H1 (cell line): ENCODE measurements at regions not wholly inside any gene's neighbourhood (a gene's known extent, or its start where the extent isn't known, plus 50 kb on each side); places are given as distances from the start of the nearest gene placed in this dataset.
"Not testable (repeated sequence)": the region's sequence is repeated elsewhere in the genome, so short reads cannot be mapped to it uniquely, and the experiment has no call there.

Source experiments
- CTCF ChIA-PET: fragments of 300-600 bp; sonication (Branson Sonifier 250); formaldehyde crosslinking; loops from one replicate; lab custom pipeline; 2021; ENCODE audit not compliant: partially characterized antibody; lab: Charles Lee
- POLR2A ChIA-PET: fragments of 300-600 bp; sonication (Branson Sonifier 250); formaldehyde crosslinking; loops from one replicate; lab custom pipeline; 2021; ENCODE audit warnings: inconsistent platforms; ENCODE audit not compliant: partially characterized antibody; lab: Charles Lee
- DNase-seq, 2 experiments: peaks; one replicate each; pipeline versions ENCODE4 v3.0.0 to v3.0.0-alpha.2; 2010 to 2022; ENCODE audit warnings: low spot score in 2 of 2, low read depth in 1 of 2, mixed read lengths in 1 of 2
- FAIRE-seq: peaks from 2 replicates; lab custom pipeline; 2011; peaks lifted over from hg19 to GRCh38; lab: Jason Lieb, UNC
- H2AFZ ChIP-seq: 2 replicates; pipeline ENCODE4 v1.8.1; 2012; ENCODE audit warnings: low read length, inconsistent platforms
- H2AK5ac ChIP-seq: 2 replicates; pipeline ENCODE4 v1.6.1; 2013; ENCODE audit warnings: low read depth, low read length
- H2BK120ac ChIP-seq: replicated peaks from 2 replicates; pipeline ENCODE3; 2013; ENCODE audit warnings: low read depth, low read length, inconsistent platforms
- H2BK12ac ChIP-seq: 2 replicates; pipeline ENCODE4 v1.6.1; 2013; ENCODE audit warnings: low read depth, low read length
- H2BK15ac ChIP-seq: 2 replicates; pipeline ENCODE4 v1.6.1; 2013; ENCODE audit warnings: low read length
- H2BK20ac ChIP-seq: 2 replicates; pipeline ENCODE4 v1.6.1; 2013; ENCODE audit warnings: low read length
- H2BK5ac ChIP-seq: 2 replicates; pipeline ENCODE4 v1.6.1; 2013; ENCODE audit warnings: low read depth, low read length
- H3K14ac ChIP-seq: 2 replicates; pipeline ENCODE4 v1.6.1; 2013; ENCODE audit warnings: inconsistent platforms; ENCODE audit not compliant: insufficient read length
- H3K18ac ChIP-seq: 2 replicates; pipeline ENCODE4 v1.6.1; 2013; ENCODE audit warnings: low read length; ENCODE audit errors: extremely low read depth
- H3K23ac ChIP-seq: 2 replicates; pipeline ENCODE4 v1.6.1; 2013; ENCODE audit warnings: inconsistent platforms; ENCODE audit not compliant: insufficient read length
- H3K23me2 ChIP-seq: 2 replicates; pipeline ENCODE4 v1.6.1; 2013; ENCODE audit warnings: low read depth, low read length
- H3K27ac ChIP-seq: 2 replicates; pipeline ENCODE4 v1.6.1; 2011; ENCODE audit warnings: low read depth, low read length, inconsistent platforms
- H3K27me3 ChIP-seq, 4 experiments: replicated peaks in 1 of 4; 1 replicate in 1 of 4; 2 replicates in 3 of 4; pipeline versions ENCODE4 v1.6.1 to v1.8.1; 2011 to 2013; ENCODE audit warnings: low read length in 3 of 4, mild to moderate bottlenecking in 3 of 4, inconsistent platforms in 2 of 4, mixed read lengths in 2 of 4, moderate library complexity in 1 of 4; ENCODE audit not compliant: control insufficient read depth in 3 of 4, insufficient read depth in 3 of 4; ENCODE audit errors: extremely low read depth in 1 of 4
- H3K36me3 ChIP-seq, 4 experiments: 2 replicates each; pipeline versions ENCODE4 v1.6.1 to v1.8.1; 2011 to 2013; ENCODE audit warnings: mild to moderate bottlenecking in 4 of 4, low read length in 3 of 4, moderate library complexity in 2 of 4, control low read depth in 1 of 4, inconsistent platforms in 1 of 4; ENCODE audit not compliant: insufficient read depth in 4 of 4, control insufficient read depth in 2 of 4
- H3K4ac ChIP-seq: replicated peaks from 2 replicates; pipeline ENCODE3; 2013; ENCODE audit warnings: low read length, low read depth, mixed read lengths, inconsistent platforms; ENCODE audit not compliant: insufficient read length
- H3K4me1 ChIP-seq, 4 experiments: replicated peaks in 1 of 4; 1 replicate in 1 of 4; 2 replicates in 3 of 4; pipeline versions ENCODE4 v1.6.1 to v1.8.1; 2011 to 2013; ENCODE audit warnings: low read length in 3 of 4, inconsistent platforms in 2 of 4, mixed read lengths in 1 of 4; ENCODE audit not compliant: insufficient read depth in 4 of 4, control insufficient read depth in 3 of 4
- H3K4me2 ChIP-seq, 2 experiments: 2 replicates each; pipeline versions ENCODE4 v1.6.1 to v1.8.1; 2011 to 2013; ENCODE audit warnings: low read depth in 2 of 2, low read length in 2 of 2, control low read depth in 1 of 2, inconsistent platforms in 1 of 2, mild to moderate bottlenecking in 1 of 2; ENCODE audit not compliant: insufficient read depth in 1 of 2
- H3K4me3 ChIP-seq, 4 experiments: fragments of 200-600, 300-600 bp in 1 of 4; sonication (generic), shearing (Covaris generic), sonication (Bioruptor Twin) in 1 of 4; 2 replicates each; pipeline versions ENCODE4 v1.5.1 to v1.8.1; 2011 to 2016; ENCODE audit warnings: low read length in 4 of 4, low read depth in 3 of 4, control low read depth in 2 of 4, inconsistent platforms in 2 of 4, mild to moderate bottlenecking in 2 of 4, mixed read lengths in 1 of 4, moderate library complexity in 1 of 4; ENCODE audit not compliant: insufficient read depth in 2 of 4; ENCODE audit errors: extremely low read depth in 1 of 4
- H3K56ac ChIP-seq: replicated peaks from 2 replicates; pipeline ENCODE3; 2013; ENCODE audit warnings: low read depth, mild to moderate bottlenecking, mixed read lengths, low read length, inconsistent platforms; ENCODE audit not compliant: insufficient read length
- H3K79me1 ChIP-seq: 2 replicates; pipeline ENCODE4 v1.6.1; 2013; ENCODE audit warnings: low read depth, low read length, control low read depth
- H3K79me2 ChIP-seq, 2 experiments: 2 replicates each; pipeline versions ENCODE4 v1.6.1 to v1.8.1; 2012 to 2013; ENCODE audit warnings: low read length in 2 of 2, mild to moderate bottlenecking in 2 of 2, inconsistent platforms in 1 of 2; ENCODE audit not compliant: insufficient read depth in 2 of 2, control insufficient read depth in 1 of 2
- H3K9ac ChIP-seq, 4 experiments: replicated peaks in 1 of 4; 1 replicate in 1 of 4; 2 replicates in 3 of 4; pipeline versions ENCODE4 v1.6.1 to v1.8.1; 2011 to 2013; ENCODE audit warnings: low read depth in 3 of 4, low read length in 3 of 4, control low read depth in 2 of 4, mild to moderate bottlenecking in 2 of 4, moderate library complexity in 2 of 4, inconsistent platforms in 1 of 4; ENCODE audit errors: extremely low read depth in 1 of 4
- H3K9me3 ChIP-seq, 2 experiments: 2 replicates each; pipeline versions ENCODE4 v1.6.1 to v1.8.1; 2012 to 2013; ENCODE audit warnings: mild to moderate bottlenecking in 2 of 2, moderate library complexity in 2 of 2, control low read depth in 1 of 2, inconsistent platforms in 1 of 2, low read depth in 1 of 2, low read length in 1 of 2, mixed read lengths in 1 of 2; ENCODE audit not compliant: insufficient read depth in 2 of 2
- H4K20me1 ChIP-seq, 2 experiments: replicated peaks in 1 of 2; 2 replicates each; pipeline versions ENCODE3 to v1.8.1; 2011 to 2013; ENCODE audit warnings: inconsistent platforms in 2 of 2, low read length in 2 of 2, mild to moderate bottlenecking in 1 of 2; ENCODE audit not compliant: insufficient read depth in 2 of 2, control insufficient read depth in 1 of 2
- H4K5ac ChIP-seq: 2 replicates; pipeline ENCODE4 v1.6.1; 2013; ENCODE audit warnings: low read length, low read depth, mixed read lengths, inconsistent platforms; ENCODE audit not compliant: insufficient read length
- H4K8ac ChIP-seq: 2 replicates; pipeline ENCODE4 v1.8.0; 2013; ENCODE audit warnings: mild to moderate bottlenecking, moderate library complexity, low read length, inconsistent platforms; ENCODE audit not compliant: insufficient read depth; ENCODE audit errors: extremely low read depth
- H4K91ac ChIP-seq: replicated peaks from 2 replicates; pipeline ENCODE3; 2013; ENCODE audit warnings: low read length, mixed read lengths, inconsistent platforms; ENCODE audit not compliant: insufficient read length
- CHD2 ChIP-seq: IDR thresholded peaks from 2 replicates; pipeline ENCODE4 v1.6.1; 2012; ENCODE audit warnings: low read length, improper control_type of control experiment
- POLR2AphosphoS5 ChIP-seq: IDR thresholded peaks from 2 replicates; pipeline ENCODE4 v1.6.1; 2011; ENCODE audit warnings: low read depth, low read length
- WGBS, 2 experiments: shearing (Covaris generic) in 1 of 2; methylation state at CpG; one replicate each; pipeline versions ENCODE4 v1.1.6 to v1.1.7; 2013 to 2015; ENCODE audit warnings: low lambda C conversion rate in 2 of 2, mixed read lengths in 2 of 2, inconsistent platforms in 1 of 2, low coverage in 1 of 2, missing lambda C conversion rate in 1 of 2; ENCODE audit not compliant: insufficient replicate concordance in 2 of 2, insufficient coverage in 1 of 2, insufficient read length in 1 of 2; ENCODE audit errors: extremely low coverage in 1 of 2, missing lambda C conversion rate in 1 of 2; 5-methylcytosine and 5-hydroxymethylcytosine counted together

- no peak overlapping the region for H3K18ac ChIP-seq
- no peak for FAIRE-seq
These were observed 289.3 kb upstream of the PABPC4L start for GRCh38 chr4:134490863-134491262.

GRCh38 chr4:134483514-134483913 lies 281.9 kb upstream of the PABPC4L start:
- H3K36me3 ChIP-seq, H4K5ac ChIP-seq, FAIRE-seq, H3K23me2 ChIP-seq, H3K14ac ChIP-seq, H4K91ac ChIP-seq, H3K27me3 ChIP-seq, H4K8ac ChIP-seq, H3K4me1 ChIP-seq, POLR2A ChIA-PET, H3K27ac ChIP-seq, H2BK120ac ChIP-seq, H3K23ac ChIP-seq, H3K9ac ChIP-seq, H3K79me1 ChIP-seq, DNase-seq, H2AFZ ChIP-seq, H3K56ac ChIP-seq, H3K79me2 ChIP-seq, H3K18ac ChIP-seq, H3K4me3 ChIP-seq, H3K4me2 ChIP-seq, CTCF ChIA-PET, H2BK5ac ChIP-seq, H4K20me1 ChIP-seq, H3K9me3 ChIP-seq, H2BK20ac ChIP-seq, H3K4ac ChIP-seq, H2BK15ac ChIP-seq, H2BK12ac ChIP-seq, H2AK5ac ChIP-seq: not testable (repeated sequence)
- 92% methylated on average over 3 of the region's 3 CpGs; no CpG with 5 or more reads in 1 of the 2 experiments for WGBS, 2 experiments

More at GRCh38 chr4:134490863-134491262, 289.3 kb upstream of the PABPC4L start:
- Histone ChIP-seq H2BK5ac (no peak overlapping the region), H3K27me3 (no peaks in the 10 kb centered on the region), H3K9ac (no peak overlapping the region), H4K91ac (no peak overlapping the region), H2BK120ac (no peak overlapping the region), H3K36me3 (no peaks in the 10 kb centered on the region), H3K27ac (no peak overlapping the region), H3K4me1 (no peaks in the 10 kb centered on the region), H2AFZ (0 out of 2 replicates have a peak overlapping the region, but pooled peaks have one; percentile 2), H3K4me3 (no peak overlapping the region), H2BK20ac (no peak overlapping the region), H4K20me1 (no peaks in the 10 kb centered on the region), H2BK12ac (no peak overlapping the region), H2AK5ac (no peak overlapping the region), H3K79me2 (no peaks in the 10 kb centered on the region), H3K23me2 (no peaks in the 10 kb centered on the region), H3K9me3 (no peaks in the 10 kb centered on the region), H3K4me2 (no peak overlapping the region), H3K14ac (no peak overlapping the region), H2BK15ac (no peak overlapping the region), H3K4ac (no peak overlapping the region), H3K56ac (no peak overlapping the region), H4K5ac (no peak overlapping the region), H3K23ac (no peak overlapping the region), H3K79me1 (no peaks in the 10 kb centered on the region), H4K8ac (no peak overlapping the region)
- ChIA-PET CTCF (no interaction called here), POLR2A (no interaction called here)
- TF ChIP-seq CHD2, result no peak
- TF ChIP-seq POLR2AphosphoS5, result no peak
- WGBS, 2 experiments, result 86% methylated on average over 1 of the region's 1 CpG; no CpG with 5 or more reads in 1 of the 2 experiments
- DNase-seq, result no peak
